ENCODE measurements at regions not wholly inside any gene's neighbourhood (a gene's known extent, or its start where the extent isn't known, plus 50 kb on each side); places are given as distances from the start of the nearest gene placed in this dataset.

- TF ChIP-seq CTCF (IDR thresholded peaks at IDR 0.05; ENCODE audit: insufficient read depth, low read length) (no peak), POLR2AphosphoS5 (IDR thresholded peaks at IDR 0.05; ENCODE audit: low read depth) (no peak), REST (IDR thresholded peaks at IDR 0.05; ENCODE audit: insufficient replicate concordance, low read depth) (no peak), SPI1 (IDR thresholded peaks at IDR 0.05; ENCODE audit: borderline replicate concordance, low read depth) (no peak), GABPA (IDR thresholded peaks at IDR 0.05; ENCODE audit: low read depth) (no peak)
These were observed 427.1 kb upstream of the NOX3 start for GRCh38 chr6:155882527-155883333.
